ENCODE measurements at regions not wholly inside any gene's neighbourhood (a gene's known extent, or its start where the extent isn't known, plus 50 kb on each side); places are given as distances from the start of the nearest gene placed in this dataset.

DNA sequence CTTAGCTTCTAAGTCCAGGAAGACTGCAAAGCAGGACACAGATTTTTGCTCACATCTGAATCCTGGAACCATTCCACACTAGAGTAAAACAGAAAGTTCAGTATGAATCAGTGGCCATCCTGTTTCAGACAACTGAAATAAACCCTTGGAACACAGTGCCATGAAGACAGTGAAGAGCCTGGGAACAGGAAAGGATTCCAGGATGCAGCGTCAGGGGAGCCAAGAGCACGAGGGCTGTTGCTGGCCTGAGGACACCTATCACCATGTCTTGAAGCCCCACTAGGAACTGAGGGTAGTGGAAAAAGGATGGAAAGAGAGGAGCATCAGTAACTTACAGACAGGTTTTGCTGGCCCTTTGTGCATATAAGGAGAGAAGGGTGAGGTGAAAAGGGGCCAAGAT, 115.3 kb upstream of the FSTL4 start:
- CTCF ChIA-PET = no interaction called here
- POLR2A ChIA-PET = no interaction called here

GRCh38 chr5:133723651-133724366, 111.5 kb upstream of the FSTL4 start:
- POLR2A ChIA-PET = no interaction called here
- CTCF ChIA-PET = no interaction called here

- ChIA-PET POLR2A (no interaction called here), CTCF (interaction anchor here (0.6 kb wide), 1 partner anchor 45 kb away, joined by 3 read pairs; no protein-coding TSS in a partner anchor)
These were observed 110.8 kb upstream of the FSTL4 start for GRCh38 chr5:133723126-133723525.

- CTCF ChIA-PET = no interaction called here
- POLR2A ChIA-PET = no interaction called here
These were observed 109.0 kb upstream of the FSTL4 start for GRCh38 chr5:133721365-133721764.

GRCh38 chr5:133718457-133718856, 106.1 kb upstream of the FSTL4 start:
- ChIA-PET CTCF (no interaction called here), POLR2A (no interaction called here)

DNA sequence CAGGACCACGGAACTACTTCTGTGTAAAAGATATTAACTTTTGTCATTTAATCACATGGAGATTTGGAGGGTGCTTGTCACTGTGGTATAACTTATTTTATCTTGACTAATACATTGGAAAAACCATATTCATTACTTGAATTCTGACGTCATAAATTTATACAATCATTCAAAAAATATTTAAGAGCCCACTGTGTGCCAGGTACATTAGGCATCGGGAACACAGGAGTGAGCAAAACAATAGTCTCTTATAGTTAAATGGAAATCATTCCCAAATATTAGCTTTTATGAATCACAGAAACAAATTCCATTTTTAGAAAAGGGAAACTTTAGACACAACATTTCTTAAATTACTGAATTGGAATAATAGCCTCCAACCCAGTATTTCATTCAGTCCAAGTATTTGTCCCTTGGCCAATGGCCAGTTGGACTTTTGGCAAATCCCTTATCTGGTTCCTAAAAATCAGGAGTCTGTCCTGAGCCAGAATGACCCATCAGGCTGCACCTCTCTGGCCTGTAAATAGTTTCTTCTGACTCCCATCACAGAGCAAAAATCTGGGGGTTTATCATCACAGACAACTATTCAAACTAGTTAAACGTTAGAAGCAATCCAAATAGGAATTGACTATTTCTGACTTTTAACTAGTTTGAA, 104.3 kb upstream of the FSTL4 start:
- CTCF ChIA-PET = no interaction called here
- POLR2A ChIA-PET = no interaction called here

GRCh38 chr5:133715616-133716015, 103.3 kb upstream of the FSTL4 start:
- ChIA-PET POLR2A (no interaction called here), CTCF (no interaction called here)

- ChIA-PET POLR2A (no interaction called here), CTCF (no interaction called here)
These were observed 102.9 kb upstream of the FSTL4 start for GRCh38 chr5:133715216-133715615.

DNA sequence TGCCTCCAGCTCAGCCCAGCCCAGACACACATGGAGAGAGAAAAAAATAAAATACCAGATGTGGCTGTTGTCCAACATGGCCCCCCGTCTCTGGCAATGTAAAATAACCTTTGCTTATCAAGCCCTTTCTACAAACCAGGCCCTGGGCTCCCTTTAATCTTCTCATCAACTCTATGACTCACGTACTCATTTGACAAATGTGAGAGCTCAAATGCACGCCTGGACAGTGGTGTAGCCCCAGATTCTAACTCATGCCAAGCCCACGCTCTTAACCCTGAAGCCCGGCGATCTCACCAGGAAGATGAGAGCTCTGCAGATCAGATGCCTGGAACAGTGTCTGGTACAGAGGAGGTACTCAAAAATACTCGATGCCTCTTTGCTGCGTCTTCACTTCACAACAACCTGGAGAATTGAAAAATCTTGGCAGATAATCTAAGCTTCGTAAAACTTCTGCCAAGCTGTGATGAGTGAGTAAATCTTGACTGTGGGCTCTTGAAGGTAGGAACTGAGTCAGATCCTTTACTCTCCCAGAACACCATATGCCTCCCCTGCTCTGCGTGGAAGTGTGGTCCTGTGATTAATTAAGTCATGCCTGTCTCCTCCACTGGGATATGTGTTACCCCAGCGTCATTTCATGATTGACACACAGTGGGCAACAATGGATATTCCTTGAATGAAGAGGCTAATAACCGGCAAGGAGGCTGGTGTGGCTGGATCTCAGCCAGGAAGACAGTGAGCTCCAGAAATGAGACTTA, 102.0 kb upstream of the FSTL4 start:
- CTCF ChIA-PET = no interaction called here

DNA sequence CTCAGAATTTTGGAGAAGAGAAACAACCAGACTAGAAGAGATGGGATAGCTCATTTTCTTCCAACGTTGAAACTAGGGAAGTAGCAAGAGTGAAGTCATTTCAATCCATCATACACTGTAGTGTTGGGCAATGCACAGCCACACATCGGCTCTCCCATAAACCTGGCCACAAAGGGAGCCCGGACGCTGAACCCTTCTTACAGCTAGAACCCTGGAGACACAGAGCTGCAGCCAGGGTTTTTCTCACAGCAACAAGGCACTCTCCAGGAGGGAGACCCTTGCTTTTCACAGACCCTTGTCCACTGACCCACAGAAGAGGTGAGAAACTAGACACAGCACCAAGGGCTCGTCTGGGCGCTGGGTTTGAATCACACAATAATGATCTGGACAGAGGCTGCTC, 101.4 kb upstream of the FSTL4 start:
- CTCF ChIA-PET = no interaction called here
- POLR2A ChIA-PET = interaction anchor here (0.5 kb wide), 1 partner anchor 14 kb away, joined by 10 read pairs; no protein-coding TSS in a partner anchor

More for the DNA sequence above, 102.0 kb upstream of the FSTL4 start:
- POLR2A ChIA-PET = no interaction called here

DNA sequence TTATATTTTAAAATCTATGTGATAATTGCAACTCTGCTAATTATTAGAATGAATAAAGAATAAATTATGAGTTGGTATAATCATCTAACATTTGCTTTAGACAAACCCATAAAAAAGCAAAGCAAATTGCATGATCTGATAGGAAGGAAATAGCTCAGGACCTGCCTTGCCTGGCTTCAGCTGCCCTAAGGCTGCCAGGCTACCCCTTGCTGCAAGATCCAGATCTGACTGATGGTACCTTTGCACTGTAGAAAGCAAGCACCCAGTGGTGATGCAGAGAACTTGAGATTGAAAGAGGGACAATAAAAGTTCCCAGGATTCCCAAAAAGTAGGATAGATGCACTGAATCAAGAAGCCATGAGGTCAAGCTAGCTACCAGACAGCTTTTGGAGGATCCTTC, 100.9 kb upstream of the FSTL4 start:
- ChIA-PET CTCF (no interaction called here), POLR2A (interaction anchor here (0.5 kb wide), 1 partner anchor 14 kb away, joined by 10 read pairs; no protein-coding TSS in a partner anchor)

DNA sequence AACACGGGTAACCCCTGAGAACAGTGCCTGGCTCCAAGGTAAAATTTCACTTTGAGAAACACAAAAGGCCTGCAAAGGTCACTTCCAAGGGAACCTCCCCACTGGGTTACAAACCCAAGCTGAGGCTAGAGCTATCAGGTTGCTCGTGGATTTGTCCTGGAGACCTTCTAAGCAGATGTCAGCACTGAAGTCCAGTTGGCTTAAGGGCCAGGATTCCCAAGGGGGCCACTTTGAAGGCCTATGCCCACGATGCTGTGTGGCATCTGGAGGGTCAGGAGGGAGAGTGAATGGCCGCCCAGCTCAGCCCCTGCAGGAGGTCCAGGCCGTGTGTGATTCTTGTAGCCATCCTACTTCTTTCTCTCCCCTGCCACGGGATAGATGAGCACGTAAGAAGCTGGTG, 100.2 kb upstream of the FSTL4 start:
- CTCF ChIA-PET = no interaction called here
- POLR2A ChIA-PET = no interaction called here

GRCh38 chr5:133709209-133709725, 96.9 kb upstream of the FSTL4 start:
- ChIA-PET CTCF (no interaction called here), POLR2A (no interaction called here)

GRCh38 chr5:133708331-133708850, 96.0 kb upstream of the FSTL4 start:
- POLR2A ChIA-PET = no interaction called here
- CTCF ChIA-PET = no interaction called here

DNA sequence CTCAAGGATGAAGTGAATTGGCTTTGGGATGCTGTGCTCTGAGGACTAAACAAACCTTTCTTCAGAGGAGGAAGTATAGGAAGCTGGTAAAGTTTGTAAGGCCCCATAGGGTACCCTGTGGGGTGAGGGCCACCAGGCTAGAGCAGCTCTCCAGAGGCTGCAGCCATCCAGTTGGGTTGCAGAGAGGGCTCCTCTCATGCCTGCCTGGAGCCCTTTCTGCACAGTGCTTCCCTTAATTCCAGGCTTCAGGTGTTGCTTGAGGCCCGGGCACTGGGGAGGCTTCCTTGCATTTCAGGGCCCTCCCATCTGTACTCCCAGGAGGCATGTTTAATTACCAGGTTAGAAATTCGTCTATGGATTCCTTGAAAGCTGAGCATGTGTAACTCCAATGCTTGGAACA, 95.3 kb upstream of the FSTL4 start:
- CTCF ChIA-PET = no interaction called here
- POLR2A ChIA-PET = no interaction called here

DNA sequence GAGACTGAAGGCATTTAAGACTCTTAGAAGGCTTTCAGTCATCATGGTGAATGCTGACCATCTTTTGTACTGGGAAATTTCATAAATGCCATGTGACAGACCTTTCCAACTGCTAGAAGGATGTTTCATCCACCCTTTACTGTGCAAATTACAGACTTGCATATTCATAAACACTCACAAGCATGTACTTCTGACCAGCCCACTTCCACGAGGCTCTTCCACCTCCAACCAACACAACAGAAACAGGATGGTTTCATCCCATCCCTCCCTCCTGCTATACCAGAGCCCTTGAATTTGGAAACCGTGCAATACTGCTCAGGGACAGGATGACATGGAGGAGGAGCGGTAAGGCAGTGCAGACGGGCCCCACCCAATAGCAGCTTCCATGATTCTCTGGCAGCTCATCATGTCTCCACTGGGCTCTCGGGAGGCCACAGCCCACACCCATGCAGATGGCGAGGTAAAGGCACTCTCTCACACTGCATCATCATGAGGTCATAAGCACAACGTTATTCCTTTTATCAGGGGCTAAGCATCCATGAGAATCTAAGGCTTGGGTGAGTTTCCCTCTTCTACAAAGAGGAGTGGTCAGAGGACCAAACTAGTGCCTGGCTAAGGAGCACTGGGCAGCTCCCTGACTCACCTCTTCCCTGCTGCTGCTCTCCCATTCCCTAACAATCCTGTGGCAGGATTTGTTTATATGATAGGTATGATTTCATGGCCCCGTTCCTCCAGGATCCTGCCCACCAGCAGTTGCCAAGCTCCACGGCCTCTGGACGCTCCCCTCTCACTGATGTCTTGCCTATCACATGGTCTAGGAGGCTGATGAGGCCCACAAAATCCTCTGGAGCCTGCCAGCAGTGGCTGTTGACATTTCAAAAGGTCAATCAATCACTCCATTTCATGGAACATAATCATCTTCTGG, 94.4 kb upstream of the FSTL4 start:
- CTCF ChIA-PET = no interaction called here
- POLR2A ChIA-PET = no interaction called here

- CTCF ChIA-PET = no interaction called here
- POLR2A ChIA-PET = no interaction called here
These were observed 93.0 kb upstream of the FSTL4 start for GRCh38 chr5:133705331-133705730.

GRCh38 chr5:133704411-133704810, 92.1 kb upstream of the FSTL4 start:
- ChIA-PET CTCF (no interaction called here), POLR2A (no interaction called here)

DNA sequence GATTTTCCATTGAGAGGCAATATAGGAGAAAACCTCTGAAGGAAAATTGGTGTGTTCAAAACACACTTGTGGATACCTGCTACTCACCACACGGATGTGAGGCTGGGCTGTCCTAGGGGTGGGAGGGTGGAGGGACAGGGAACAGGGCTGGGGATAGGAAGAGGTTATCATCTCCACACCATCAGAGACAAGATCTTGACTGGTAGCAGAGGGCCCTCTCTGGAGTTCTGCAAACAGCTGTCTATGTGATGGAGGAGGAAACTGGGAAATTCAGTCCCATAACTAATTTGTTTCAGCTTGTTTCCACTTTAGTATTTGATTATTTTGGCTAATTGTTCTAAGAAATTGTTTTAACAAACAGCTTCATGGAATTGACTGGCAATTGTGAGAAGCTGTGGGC, 91.6 kb upstream of the FSTL4 start:
- CTCF ChIA-PET = no interaction called here

More for the DNA sequence above, 91.6 kb upstream of the FSTL4 start:
- POLR2A ChIA-PET = interaction anchor here (0.6 kb wide), 1 partner anchor 50 kb away, joined by 3 read pairs; no protein-coding TSS in a partner anchor

Data from activated CD8-positive, alpha-beta memory T cell treated with anti-CD3 and anti-CD28 coated beads for 36 hours (primary cell).